ENCODE measurements at regions not wholly inside any gene's neighbourhood (a gene's known extent, or its start where the extent isn't known, plus 50 kb on each side); places are given as distances from the start of the nearest gene placed in this dataset.

DNA sequence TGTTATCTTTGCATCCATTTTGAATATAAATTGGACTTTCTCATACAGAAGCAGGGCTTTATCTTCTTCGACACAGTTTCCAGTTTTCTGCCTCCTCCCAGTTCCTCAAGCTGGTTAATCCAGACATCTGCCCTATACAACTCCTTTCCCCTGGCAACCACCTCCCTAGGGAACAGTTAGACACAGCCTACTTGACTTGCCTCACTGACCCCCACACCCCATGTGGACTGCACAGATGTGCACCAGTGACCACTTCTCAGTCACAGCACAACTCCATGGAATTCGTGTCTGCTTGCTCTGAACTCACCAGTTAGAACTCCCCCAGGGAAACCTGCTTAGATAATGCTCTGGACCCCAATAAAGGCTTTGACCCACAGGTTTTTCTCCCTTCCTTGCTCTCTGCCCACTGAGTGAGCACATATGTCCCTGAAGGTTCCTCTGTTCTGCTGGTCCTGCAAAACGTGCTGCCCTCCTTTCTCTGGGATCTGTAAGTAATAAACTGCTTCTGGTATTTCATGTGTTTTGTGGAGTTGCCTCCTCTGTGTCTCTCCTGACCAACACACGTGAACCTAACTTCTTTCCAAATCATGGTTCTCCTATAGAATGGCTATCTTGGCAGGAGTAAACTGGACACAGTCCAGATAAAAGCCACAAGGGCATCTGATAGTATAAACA is 351.2 kb downstream of the CD83 start:
- TF ChIP-seq CTCF (IDR thresholded peaks at IDR 0.05; ENCODE audit: low read depth, low read length, poor library complexity, severe bottlenecking) (no peak), EZH2phosphoT487 (IDR thresholded peaks at IDR 0.05; ENCODE audit: borderline replicate concordance, low read length) (no peak)
